SHP77 treated with DMSO at 0.1 percent for 48 hours (cell line): ENCODE measurements at regions not wholly inside any gene's neighbourhood (a gene's known extent, or its start where the extent isn't known, plus 50 kb on each side); places are given as distances from the start of the nearest gene placed in this dataset.
"Not testable (repeated sequence)": the region's sequence is repeated elsewhere in the genome, so short reads cannot be mapped to it uniquely, and the experiment has no call there.

Source experiments
- DNase-seq: peaks from one replicate; lab custom pipeline; 2025; lab: John Stamatoyannopoulos, UW

DNA sequence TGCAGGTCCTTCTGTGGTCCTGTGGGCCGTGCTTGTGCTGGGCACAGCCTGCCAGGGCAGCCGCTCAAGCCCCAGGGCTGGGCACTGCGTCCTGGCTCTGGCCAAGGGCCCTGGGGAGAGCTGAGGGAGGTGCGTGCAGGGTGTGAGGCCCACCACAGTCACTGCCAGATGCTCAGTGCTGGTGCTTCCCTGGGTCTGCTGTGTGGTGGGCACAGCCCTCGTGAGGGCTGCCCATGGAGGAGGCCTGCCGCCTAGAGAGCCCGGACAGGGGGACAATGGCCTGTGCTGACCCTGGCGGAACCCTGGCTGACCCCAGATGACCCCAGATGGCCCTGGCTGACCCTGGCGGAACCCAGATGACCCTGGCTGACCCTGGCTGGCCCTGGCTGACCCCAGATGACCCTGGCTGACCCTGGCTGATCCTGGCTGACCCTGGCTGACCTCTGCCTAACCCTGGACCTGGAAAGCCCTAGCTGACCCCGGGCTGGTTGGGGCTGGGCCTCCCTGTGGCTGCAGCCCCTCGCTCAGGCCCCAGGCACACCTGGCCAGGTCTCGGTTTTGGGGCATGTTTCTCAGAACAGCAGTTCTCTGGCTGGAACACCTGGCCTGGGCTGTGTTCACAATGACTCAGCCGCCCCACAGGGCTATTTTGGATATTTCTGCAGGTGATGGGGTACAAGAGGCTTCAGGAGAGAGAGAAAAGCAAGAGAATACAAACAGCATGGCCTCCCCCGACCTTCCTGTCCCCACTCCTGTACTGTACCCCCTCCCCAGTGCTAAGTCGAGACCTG, 55.4 kb downstream of the TMEM121 start:
- no peak for DNase-seq

DNA sequence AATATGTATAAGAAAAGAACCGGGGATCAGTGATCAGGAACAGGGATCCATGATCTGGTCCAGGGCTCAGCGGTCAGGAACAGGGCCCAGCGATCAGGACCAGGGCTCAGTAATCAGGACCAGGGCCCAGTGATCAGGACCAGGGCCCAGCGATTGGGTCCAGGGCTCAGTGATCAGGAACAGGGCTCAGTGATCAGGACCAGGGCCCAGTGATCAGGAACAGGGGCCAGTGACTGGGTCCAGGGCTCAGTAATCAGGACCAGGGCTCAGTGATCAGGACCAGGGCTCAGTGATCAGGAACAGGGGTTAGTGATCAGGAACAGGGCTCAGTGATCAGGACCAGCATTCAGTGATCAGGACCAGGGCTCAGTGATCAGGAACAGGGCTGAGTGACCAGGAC, 56.3 kb downstream of the TMEM121 start:
- DNase-seq: no peak

DNA sequence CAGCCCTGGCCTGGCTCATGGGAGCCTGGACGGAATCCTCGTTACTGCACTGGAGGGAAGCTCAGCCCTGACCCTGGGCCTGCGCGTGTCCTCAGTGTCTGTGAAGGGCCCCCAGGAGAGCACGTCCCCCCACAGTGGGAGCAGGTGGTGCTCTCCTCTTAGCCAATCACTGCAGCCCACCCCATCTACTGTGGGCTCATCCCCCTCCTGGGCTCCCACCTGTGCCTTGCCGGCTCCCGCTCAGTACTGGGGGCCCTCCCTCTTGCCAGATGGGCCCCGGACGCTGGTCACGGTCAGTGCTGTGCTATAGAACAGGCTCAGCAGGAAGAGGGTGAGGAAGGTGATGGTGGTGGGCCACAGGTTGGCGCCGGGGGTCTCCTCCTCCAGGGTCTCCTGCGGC, 57.5 kb downstream of the TMEM121 start:
- DNase-seq: not testable (repeated sequence)

DNA sequence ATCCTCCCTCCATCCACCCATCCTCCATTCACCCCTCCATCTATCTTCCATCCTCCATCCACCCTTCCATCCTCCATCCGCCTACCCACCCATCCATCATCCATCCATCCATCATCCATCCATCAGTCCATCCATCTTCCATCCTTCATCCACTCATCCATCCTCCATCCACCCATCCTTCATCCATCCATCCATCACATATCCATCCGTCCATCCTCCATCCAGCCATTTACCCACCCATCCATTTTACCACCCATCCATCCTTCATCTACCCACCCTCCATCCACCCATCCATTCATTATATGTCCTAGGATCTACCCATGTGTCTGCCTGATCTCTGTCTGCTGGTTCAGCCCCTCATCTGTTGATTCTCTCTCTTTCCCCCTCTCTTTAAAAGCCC, 58.9 kb downstream of the TMEM121 start:
- DNase-seq: not testable (repeated sequence)

DNA sequence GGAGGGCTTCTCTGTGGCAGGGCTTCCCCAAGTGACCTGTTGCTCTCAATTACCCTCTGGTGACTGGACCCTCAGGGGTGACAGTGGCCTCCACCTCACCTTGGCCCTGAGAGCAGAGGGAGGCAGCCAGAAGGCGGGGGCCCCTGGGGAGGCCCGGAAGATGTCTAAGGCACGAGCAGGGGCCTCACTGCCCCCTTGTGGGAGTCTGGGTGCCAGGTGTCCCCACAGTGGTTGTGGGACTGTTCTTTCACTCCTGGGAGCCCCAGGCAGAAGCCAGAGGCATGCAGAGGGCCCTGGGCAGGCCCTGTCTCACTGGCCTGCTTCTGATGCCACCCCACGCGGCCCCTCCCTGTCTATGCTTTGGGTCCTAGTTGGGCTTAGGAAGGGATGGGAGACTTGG, 59.3 kb downstream of the TMEM121 start:
- not testable (repeated sequence) for DNase-seq

DNA sequence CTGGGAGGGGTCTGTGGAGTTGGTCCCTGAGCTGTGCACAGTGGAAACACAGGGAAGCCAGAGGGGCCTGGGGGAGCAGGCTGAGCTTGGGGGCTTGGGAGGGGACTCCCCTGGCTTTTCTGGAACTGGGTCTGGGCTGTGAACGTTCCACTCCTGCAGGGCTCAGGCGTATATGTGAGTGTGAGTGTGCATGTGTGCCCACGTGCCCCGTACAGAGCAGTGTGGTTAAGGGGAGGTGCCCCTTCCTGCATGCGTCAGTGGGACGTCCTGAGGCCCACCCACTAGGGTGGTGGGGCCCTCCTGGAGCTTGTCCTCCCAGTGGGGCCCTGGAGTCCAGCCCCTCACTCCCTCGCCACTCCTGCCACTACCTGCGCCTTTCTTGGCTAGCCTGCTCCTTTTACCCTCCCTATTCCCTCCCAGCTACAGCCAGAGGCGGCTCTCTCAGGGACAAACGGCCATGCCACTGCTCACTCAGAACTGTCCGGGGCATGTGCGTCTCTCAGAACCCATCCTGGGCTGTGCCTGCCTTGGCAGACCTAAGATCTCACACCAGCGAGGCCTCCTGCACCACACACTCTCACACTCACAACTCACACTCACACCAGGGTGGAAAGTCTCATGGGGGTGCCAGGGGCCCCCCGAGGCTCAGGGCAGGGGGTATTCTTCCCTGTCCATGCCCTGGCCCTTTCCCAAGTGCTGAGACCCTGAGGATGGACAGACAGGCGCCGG, 59.9 kb downstream of the TMEM121 start:
- DNase-seq: not testable (repeated sequence)

DNA sequence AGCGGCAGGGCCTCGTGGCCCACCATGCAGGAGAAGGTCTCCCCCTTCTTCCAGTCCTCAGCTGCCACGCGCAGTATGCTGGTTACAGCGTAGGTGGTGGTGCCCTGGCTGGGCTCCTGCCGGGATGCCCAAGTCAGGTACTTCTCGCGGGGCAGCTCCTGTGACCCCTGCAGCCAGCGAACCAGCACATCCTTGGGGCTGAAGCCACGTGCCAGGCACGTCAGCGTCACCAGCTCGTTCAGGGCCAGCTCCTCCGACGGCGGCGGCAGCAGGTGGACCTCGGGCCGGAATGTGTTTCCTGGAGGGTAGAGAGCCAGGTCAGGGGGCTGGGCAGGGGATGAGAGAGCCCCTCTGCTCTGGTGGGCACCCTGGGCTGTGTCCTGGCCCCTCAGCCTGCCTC, 60.7 kb downstream of the TMEM121 start:
- not testable (repeated sequence) for DNase-seq

DNA sequence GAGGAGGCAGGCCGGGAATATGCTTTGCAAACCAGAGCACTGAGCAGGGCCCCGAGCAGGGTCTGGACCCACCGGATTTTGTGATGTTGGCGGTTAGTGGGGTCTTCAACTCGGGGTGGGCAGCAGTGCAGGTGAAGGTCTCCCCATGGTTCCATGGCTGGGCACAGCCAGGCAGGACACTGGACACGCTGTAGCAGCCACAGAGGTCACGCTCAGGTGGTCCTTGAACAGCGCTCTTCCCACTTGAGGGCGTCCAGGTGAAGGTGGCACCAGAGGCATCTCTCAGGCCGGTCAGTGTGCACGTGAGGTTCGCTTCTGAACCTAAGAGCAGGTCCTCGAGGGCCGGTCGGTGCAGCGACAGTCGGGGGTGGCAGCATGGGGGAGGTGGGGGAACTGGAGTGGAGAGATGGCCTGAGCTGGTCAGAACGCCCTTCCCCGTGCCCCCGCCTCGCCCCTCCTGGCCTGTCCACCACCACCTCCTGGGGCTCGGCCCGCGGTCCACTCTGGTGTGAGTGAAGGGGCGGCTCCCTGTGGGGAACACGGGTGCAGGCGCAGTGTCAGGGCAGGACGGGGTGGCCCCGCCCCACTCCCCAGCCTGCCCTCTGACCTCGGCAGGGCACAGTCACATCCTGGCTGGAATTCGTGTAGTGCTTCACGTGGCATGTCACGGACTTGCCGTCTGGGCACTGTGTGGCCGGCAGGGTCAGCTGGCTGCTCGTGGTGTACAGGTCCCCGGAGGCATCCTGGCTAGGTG, 61.3 kb downstream of the TMEM121 start:
- DNase-seq: not testable (repeated sequence)

DNA sequence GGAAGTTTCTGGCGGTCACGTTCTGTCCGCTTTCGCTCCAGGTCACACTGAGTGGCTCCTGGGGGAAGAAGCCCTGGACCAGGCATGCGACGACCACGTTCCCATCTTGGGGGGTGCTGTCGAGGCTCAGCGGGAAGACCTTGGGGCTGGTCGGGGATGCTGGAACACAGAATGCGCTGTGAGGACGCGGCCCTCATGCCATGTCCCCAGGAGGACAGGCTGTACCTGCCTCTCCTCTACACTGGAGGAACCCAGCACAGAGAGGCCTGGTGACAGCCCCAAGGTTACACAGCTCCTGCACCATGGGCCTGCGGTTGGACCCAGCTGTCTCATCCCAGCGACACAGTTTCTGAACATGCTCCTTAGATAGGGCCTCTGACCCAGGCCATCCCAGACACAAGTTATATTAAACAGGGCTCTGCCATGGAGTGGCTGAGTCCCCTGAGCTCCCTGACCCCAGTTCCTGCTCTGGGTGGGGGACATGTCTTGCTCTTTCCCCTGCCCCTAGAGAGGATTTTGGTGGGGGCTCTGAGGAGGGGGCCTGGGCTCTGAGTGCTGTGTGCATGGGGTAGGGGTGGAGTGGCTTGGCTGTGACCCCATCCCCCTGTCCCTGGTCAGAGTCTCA, 62.0 kb downstream of the TMEM121 start:
- no peak for DNase-seq

DNA sequence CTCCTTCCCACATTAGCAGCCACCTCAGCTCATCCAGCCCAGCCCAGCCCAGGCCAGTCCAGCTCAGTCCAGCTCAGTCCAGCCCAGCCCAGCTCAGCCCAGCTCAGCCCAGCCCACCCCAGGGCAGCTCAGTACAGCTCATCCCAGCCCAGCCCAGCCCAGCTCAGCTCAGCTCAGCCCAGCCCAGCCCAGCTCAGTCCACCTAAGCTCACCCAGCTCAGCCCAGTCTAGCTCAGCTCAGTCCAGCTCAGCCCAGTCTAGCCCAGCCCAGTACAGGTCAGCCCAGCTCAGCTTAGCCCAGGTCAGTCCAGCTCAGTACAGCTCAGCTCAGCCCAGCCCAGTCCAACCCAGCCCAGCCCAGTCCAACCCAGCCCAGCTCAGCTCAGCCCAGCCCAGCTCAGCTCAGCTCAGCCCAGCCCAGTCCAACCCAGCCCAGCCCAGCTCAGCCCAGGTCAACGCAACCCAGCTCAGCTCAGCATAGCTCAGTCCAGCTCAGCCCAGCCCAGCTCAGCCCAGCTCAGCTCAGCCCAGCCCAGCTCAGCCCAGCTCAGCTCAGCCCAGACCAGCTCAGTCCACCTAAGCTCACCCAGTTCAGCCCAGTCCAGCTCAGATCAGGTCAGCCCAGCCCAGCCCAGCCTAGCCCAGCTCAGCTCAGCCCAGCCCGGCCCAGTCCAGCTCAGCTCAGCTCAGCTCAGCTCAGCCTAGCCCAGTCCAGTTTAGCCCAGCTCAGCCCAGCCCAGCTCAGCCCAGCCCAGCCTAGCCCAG, 63.0 kb downstream of the TMEM121 start:
- no peak for DNase-seq

DNA sequence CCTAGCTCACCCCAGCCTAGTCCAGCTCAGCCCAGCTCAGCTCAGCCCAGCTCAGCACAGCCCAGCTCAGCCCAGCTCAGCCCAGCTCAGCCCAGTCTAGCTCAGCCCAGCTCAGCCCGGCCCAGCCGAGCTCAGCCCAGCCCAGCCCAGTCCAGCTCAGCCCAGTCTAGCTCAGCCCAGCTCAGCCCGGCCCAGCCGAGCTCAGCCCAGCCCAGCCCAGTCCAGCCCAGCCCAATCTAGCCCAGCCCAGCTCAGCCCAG, 63.5 kb downstream of the TMEM121 start:
- not testable (repeated sequence) for DNase-seq

DNA sequence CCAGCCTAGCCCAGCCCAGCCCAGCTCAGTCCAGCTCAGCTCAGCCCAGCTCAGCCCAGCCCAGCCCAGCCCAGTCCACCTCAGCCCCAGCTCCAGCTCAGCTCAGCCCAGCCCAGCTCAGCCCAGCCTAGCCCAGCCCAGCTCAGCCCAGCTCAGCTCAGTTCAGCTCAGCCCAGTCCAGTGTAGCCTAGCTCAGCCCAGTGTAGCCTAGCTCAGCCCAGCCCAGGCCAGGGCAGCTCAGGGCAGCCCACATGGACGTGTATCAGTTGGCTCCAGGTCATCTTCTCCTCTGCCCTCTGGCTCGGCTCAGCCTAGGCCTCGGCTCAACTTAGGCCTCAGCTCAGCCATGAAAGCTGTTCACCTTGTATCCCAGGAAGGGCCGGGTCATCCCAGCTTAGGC, 64.7 kb downstream of the TMEM121 start:
- DNase-seq: no peak

DNA sequence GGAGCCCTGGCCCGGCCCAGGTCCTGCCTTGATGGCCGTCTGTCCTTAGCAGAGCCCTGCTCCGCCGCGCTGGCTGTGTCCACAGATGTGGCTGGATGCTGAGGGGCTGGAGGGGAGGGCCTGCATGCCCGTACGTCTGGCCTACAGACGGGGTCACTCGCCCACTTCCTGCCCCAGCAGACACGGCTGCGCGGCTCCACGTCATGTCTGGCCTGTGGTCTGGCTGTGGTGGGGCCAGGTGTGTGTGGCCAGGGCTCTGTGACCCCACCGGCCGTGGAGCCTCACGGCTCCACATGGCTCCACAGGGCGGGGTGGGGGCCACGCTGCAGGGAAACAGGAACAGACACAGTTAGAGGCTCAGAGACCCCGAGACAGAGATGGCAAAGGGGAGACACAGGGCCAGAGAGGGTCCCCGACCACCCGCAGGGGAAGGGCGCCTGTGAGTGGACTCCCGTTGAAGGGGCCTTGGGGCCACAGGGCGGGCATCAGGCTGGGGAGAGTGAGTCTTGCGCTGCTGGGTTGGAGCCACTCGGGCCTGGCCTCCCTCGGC, 65.5 kb downstream of the TMEM121 start:
- not testable (repeated sequence) for DNase-seq

DNA sequence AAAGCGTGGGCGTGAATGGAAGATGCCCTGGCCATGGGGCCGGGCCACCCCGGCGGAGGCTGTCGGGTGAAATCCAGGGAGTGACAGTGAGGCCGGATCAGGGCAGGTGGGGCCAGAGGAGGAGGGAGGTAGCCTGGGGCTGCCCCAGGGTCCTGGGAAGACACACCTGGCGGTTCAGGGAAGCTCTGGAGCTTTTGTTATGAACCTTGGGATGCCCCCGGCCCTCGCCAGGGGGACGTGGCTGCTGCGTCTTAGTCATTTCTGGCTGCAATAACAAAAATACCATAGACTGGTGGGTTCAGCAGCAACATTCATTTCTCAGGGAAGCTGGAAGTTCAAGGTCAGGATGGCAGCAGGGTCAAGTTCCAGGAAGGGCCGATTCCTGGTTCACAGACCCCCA, 66.3 kb downstream of the TMEM121 start:
- DNase-seq: not testable (repeated sequence)

DNA sequence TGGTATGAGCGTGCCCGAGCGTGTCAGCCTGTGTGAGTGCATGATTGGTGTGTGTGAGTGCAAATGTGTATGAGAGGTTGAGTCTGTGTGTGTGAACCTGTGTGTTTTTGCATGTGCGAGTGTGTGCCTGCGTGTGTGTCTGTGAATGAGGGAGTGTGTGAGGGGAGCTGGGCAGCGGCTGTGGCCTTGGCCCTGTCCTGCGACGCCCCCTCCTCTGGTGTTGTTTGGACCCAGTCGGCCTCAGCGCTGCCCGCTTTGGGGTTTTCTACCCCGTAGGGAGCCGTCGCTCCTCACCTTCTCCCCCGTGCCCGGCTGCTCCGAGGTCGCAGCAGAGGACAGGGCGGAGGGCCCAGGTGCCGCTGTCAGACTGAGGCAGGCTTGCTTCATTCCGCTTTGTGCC, 69.0 kb downstream of the TMEM121 start:
- DNase-seq: not testable (repeated sequence)

DNA sequence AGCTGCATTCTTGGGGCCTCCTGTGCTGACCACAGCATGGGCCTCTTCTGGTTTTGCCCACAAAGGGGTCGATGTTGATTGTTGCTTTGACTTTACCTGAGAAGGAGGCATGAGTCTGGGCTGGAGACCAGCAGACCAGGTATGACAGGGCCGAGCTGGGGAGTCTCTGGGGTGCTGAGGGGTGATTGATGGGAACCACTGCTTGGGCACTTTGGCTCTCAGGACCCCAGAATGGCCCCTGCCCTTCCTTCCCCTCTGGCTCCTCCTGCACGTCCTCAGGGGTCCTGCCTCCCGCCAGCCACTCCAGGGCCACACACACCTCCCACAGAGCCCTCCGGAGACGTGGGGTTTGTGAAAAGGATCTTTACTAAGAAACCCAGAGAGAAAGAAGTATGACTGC, 70.0 kb downstream of the TMEM121 start:
- not testable (repeated sequence) for DNase-seq

DNA sequence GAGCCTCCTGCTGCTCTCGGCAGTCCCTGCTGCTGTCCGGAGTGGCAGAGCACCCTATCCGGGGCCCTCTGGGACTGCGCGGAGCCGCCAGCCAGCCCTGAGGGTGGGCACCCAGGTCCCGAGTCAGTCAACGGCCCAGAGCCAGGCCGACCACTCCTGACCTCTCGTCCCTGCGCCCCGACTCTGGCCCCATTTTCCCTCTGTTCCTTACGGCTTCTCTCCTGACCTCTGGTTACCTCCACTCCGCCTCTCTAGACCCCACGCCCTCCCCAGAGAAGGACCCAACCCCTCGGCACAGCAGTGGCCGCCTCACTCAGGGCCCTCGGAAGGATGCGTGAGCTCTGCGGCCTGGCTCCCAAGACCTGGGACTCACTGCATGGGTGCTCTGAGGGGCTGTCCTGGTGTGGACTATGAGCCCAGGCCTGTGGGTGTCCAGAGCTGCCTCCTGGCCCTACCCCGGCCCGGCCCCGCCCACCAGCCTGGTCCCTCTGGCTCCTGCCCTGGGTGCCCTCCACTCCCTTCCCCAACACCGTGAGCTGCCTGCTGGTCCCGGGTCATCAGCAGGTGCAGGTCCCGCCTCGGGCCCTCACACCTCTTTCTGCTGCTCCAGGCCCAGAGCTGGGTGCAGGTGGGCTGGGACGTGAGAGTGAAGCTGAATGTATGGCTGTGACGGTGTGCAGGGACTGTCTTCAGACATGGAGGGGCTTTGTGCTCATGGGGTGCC, 71.8 kb downstream of the TMEM121 start:
- DNase-seq: not testable (repeated sequence)

DNA sequence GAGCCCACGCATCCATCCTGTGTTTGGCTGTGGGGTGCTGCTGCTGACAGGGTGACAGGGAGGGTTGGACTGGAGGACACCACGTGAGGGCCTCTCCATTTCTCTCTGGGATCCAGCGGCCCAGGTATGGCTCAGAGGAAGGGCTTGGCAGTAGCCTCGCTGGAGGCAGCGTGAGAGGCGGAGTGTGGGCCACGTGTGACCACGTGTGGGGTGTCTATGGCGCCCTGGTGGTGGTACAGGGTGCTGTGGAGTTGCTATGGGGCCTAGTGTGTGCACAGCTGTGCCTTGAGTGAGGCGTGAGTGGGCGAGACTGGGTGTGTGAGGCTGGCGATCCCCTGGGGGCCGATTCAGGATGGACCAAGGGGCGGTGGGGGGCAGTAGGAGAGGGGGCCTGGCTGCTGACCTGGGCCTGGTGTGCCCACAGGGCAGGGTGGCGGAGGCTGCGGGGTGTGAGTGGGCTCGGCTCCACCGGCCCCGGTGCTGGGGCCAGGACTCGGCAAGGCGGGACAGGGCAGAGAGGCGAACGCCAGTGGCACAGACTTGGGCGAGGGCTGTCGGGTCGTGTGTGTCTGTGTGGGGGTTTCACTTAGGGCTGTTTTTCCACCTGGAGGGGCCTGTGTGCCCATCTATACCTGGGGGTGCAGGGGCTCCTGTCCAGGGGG, 72.7 kb downstream of the TMEM121 start:
- not testable (repeated sequence) for DNase-seq

DNA sequence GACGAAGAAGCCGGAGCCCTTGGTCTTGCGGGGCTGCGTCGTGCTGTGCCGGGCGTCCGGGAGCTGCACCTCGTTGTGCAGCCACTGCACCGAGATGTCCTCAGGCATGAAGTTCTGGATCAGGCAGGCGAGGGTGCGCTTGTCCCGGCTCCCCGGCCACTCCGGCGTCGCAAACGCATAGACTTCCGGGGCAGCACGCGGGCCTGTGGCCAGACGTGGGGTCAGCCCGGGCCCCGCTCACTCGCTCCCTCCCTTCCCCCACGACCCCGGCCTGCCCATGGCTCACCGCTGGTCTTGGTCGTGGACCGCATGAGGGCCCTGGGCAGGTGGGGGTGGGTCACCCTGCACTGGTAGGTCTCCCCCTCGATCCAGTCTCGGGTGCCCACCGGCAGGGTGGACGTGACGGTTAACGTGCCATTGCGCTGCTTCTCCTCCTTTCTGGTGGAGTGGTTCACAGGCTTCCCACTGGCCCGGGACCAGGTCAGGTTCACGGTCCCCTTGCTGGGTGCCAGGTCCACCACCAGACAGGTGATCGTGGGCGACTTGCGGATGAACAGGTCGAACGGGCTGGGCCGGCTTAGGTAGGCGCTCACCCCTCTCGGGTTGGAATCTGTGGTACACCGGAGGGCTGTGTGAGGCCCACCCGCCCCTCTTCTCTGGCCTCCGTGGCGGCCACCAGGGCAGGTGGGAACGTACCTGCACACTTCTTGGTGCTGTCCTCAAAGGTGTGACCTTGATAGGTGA, 74.0 kb downstream of the TMEM121 start:
- DNase-seq: not testable (repeated sequence)
